ENCODE measurements at regions not wholly inside any gene's neighbourhood (a gene's known extent, or its start where the extent isn't known, plus 50 kb on each side); places are given as distances from the start of the nearest gene placed in this dataset.

- no peak overlapping the region for H3K27ac ChIP-seq
- intact Hi-C loops (cut with DNase I; ENCODE audit: low total_unique reads), result no loop called here
- no peaks in the 10 kb centered on the region for H3K36me3 ChIP-seq
- no peak for DNase-seq (ENCODE audit: low spot score in 2 of 2)
- no peak overlapping the region for H3K4me3 ChIP-seq
- TF ChIP-seq, protein P1, sequence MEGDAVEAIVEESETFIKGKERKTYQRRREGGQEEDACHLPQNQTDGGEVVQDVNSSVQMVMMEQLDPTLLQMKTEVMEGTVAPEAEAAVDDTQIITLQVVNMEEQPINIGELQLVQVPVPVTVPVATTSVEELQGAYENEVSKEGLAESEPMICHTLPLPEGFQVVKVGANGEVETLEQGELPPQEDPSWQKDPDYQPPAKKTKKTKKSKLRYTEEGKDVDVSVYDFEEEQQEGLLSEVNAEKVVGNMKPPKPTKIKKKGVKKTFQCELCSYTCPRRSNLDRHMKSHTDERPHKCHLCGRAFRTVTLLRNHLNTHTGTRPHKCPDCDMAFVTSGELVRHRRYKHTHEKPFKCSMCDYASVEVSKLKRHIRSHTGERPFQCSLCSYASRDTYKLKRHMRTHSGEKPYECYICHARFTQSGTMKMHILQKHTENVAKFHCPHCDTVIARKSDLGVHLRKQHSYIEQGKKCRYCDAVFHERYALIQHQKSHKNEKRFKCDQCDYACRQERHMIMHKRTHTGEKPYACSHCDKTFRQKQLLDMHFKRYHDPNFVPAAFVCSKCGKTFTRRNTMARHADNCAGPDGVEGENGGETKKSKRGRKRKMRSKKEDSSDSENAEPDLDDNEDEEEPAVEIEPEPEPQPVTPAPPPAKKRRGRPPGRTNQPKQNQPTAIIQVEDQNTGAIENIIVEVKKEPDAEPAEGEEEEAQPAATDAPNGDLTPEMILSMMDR (IDR thresholded peaks at IDR 0.05), result no peak
- TF ChIP-seq POLR2A (IDR thresholded peaks at IDR 0.05) (no peak), POLR2AphosphoS5 (IDR thresholded peaks at IDR 0.05) (no peak)
- no peaks in the 10 kb centered on the region for H3K27me3 ChIP-seq
- H3K9me3 ChIP-seq, result no peaks in the 10 kb centered on the region
- no peaks in the 10 kb centered on the region for H3K4me1 ChIP-seq
Observed at GRCh38 chr10:130428936-130429335, 292.7 kb downstream of the GLRX3 start.

DNA sequence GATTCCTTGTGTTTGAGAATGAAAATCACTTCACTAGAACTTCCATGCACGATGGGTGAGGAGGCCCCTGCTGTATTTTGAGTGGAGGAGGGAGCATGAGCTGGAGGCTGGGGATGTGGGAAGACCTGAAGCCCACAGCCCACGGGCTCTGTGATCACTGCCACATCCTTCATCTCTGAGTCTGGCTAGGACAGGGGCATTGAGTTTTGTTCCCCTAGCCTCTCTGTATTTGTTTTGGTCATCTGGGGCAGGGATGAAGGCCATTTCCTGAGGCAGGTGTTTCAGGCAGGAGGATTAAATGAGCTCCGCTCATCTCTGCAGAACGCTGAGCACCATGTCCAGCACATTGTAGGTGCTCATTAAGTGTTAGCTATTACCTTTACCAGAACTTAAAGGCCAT lies 293.6 kb downstream of the GLRX3 start:
- no peak for DNase-seq (ENCODE audit: low spot score in 2 of 2)
- no peaks in the 10 kb centered on the region for H3K36me3 ChIP-seq
- H3K4me3 ChIP-seq, result no peak overlapping the region
- H3K9me3 ChIP-seq, result no peaks in the 10 kb centered on the region
- H3K27ac ChIP-seq, result no peak overlapping the region
- no peaks in the 10 kb centered on the region for H3K27me3 ChIP-seq
- no peak for TF ChIP-seq POLR2A (IDR thresholded peaks at IDR 0.05)
- TF ChIP-seq POLR2AphosphoS5 (IDR thresholded peaks at IDR 0.05), result no peak
- TF ChIP-seq, protein P1 (IDR thresholded peaks at IDR 0.05), result no peak
- intact Hi-C loops (cut with DNase I; ENCODE audit: low total_unique reads), result no loop called here
- H3K4me1 ChIP-seq, result no peaks in the 10 kb centered on the region

DNA sequence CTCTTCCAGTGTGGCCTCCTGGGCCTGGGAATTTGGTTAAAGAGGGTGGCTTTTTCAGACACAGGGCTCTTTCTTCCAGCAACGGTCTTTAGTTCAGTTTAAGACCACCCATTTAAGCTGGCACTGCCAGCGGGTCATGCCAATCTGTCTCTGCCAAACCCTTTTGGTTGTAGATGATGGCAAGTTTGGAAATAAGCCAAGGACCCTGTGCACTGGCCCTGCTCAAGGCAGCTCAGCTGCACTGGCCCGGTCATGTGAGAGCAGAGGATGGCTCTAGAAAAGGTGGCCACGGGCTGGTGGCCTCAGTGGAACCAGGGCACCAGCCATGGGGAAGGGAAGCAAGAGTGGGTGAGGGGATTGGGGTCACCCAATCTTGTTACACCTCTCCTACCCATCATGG lies 294.1 kb downstream of the GLRX3 start:
- H3K9me3 ChIP-seq, result no peaks in the 10 kb centered on the region
- H3K4me1 ChIP-seq, result no peaks in the 10 kb centered on the region
- H3K27ac ChIP-seq, result no peak overlapping the region
- intact Hi-C loops (cut with DNase I; ENCODE audit: low total_unique reads), result no loop called here
- H3K4me3 ChIP-seq, result no peak overlapping the region
- no peaks in the 10 kb centered on the region for H3K36me3 ChIP-seq
- no peak for TF ChIP-seq POLR2A (IDR thresholded peaks at IDR 0.05)
- no peak for TF ChIP-seq POLR2AphosphoS5 (IDR thresholded peaks at IDR 0.05)
- TF ChIP-seq, protein P1 (IDR thresholded peaks at IDR 0.05), result no peak
- H3K27me3 ChIP-seq, result no peaks in the 10 kb centered on the region
- DNase-seq (ENCODE audit: low spot score in 2 of 2), result no peak

DNA sequence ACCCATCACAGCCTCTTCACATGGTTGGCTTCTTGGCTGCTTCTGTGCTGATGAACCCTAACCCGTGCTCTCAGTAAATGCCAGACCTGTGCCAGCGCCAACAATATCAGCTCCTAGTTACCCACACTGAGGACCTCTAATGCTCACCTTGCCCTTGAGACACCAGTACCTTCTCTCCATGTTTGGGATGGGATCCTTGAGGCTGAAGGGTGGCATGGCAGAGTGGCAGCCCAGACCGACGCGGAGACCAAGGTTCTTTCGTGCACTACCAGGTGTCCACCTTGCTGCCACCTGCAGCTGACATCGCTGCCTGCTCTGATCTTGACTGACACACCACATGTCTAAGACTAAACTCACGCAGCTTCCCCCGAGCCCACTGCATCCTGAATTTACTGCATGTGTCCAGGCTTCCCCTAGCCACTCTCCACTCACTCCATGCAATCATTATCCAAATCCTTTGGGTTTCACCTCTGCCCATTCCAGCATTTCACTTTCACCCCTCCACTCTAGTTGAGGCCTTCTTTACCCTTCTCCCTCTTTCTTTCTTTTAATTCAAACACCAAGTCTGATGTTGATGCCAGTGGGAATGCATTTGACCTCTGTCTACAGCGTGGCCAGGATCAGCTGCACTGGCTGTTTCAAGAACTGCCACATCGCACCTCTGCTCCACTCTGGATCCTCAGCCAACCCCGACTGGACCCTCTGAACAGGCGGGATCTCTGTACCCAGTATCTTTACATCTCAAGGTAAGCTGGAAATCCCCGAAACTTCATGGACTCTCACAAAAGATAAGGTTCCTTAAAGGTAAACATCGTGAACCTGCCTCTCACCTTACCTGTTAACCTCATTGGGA lies 294.9 kb downstream of the GLRX3 start:
- TF ChIP-seq, protein P1 (IDR thresholded peaks at IDR 0.05), result no peak
- TF ChIP-seq POLR2AphosphoS5 (IDR thresholded peaks at IDR 0.05) (no peak), POLR2A (IDR thresholded peaks at IDR 0.05) (no peak)

DNA sequence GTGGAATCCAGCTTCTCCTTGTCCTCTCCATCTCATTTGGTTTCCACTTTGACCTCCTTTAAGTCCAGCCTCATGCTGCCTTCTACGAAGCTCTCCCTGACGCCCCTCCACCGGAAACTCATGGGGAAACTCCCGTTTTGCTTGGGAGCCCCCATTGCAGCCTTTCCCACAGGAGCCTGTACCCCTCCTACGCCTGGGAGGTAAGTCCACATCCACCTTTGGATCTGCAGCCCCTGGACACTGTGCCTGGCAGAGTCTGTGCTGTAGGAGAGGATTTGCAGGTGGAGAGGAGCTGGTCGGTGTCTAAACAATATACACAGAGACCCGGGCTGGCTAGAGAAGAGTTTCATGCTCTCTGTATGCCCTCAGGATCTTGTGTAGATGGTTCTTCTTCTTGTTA lies 296.1 kb downstream of the GLRX3 start:
- Histone ChIP-seq H3K36me3 (no peaks in the 10 kb centered on the region), H3K27me3 (no peaks in the 10 kb centered on the region), H3K4me3 (no peak overlapping the region), H3K9me3 (no peaks in the 10 kb centered on the region), H3K4me1 (no peaks in the 10 kb centered on the region), H3K27ac (no peak overlapping the region)
- no peak for DNase-seq (ENCODE audit: low spot score in 2 of 2)
- intact Hi-C loops (cut with DNase I; ENCODE audit: low total_unique reads), result no loop called here
- no peak for TF ChIP-seq POLR2AphosphoS5 (IDR thresholded peaks at IDR 0.05)
- TF ChIP-seq, protein P1 (IDR thresholded peaks at IDR 0.05), result no peak

More for the DNA sequence above, 294.9 kb downstream of the GLRX3 start:
- Histone ChIP-seq H3K27me3 (no peaks in the 10 kb centered on the region), H3K27ac (no peak overlapping the region), H3K9me3 (no peaks in the 10 kb centered on the region), H3K4me3 (no peak overlapping the region), H3K36me3 (no peaks in the 10 kb centered on the region), H3K4me1 (no peaks in the 10 kb centered on the region)
- DNase-seq (ENCODE audit: low spot score in 2 of 2), result no peak
- intact Hi-C loops (cut with DNase I; ENCODE audit: low total_unique reads), result no loop called here
